ENCODE measurements at regions not wholly inside any gene's neighbourhood (a gene's known extent, or its start where the extent isn't known, plus 50 kb on each side); places are given as distances from the start of the nearest gene placed in this dataset.

DNA sequence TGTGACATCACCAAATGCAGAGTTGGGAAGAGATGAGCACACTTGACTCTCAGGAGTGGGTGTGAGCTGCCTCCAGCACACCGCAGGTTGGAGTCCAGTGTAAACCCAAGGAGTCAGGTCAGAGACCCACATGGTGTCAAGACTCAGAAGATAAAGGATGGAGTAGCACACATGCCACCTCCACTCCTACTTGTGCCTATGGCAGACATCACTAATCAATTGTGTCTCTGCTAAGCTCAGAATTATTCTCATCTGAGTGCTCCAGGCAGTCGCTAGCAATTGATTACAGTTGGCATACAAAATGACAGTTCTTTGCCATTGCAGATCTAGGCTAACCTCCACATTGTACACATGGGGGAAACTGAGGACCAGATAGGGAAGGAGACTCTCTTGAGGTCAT is 187.1 kb downstream of the RPS24 start:
- TF ChIP-seq, protein P1, sequence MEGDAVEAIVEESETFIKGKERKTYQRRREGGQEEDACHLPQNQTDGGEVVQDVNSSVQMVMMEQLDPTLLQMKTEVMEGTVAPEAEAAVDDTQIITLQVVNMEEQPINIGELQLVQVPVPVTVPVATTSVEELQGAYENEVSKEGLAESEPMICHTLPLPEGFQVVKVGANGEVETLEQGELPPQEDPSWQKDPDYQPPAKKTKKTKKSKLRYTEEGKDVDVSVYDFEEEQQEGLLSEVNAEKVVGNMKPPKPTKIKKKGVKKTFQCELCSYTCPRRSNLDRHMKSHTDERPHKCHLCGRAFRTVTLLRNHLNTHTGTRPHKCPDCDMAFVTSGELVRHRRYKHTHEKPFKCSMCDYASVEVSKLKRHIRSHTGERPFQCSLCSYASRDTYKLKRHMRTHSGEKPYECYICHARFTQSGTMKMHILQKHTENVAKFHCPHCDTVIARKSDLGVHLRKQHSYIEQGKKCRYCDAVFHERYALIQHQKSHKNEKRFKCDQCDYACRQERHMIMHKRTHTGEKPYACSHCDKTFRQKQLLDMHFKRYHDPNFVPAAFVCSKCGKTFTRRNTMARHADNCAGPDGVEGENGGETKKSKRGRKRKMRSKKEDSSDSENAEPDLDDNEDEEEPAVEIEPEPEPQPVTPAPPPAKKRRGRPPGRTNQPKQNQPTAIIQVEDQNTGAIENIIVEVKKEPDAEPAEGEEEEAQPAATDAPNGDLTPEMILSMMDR (conservative IDR thresholded peaks at IDR 0.05 in 1 of 2, IDR thresholded peaks at IDR 0.05 in 1 of 2; ENCODE audit: extremely low read depth in 1 of 2, insufficient read depth in 1 of 2, low read depth in 1 of 2, low read length in 2 of 2) = no peak
- no peak for TF ChIP-seq EZH2 (IDR thresholded peaks at IDR 0.05; ENCODE audit: borderline replicate concordance, low read length)

Data from mammary epithelial cell (primary cell).